OCI-LY7 (cell line): ENCODE measurements at regions not wholly inside any gene's neighbourhood (a gene's known extent, or its start where the extent isn't known, plus 50 kb on each side); places are given as distances from the start of the nearest gene placed in this dataset.

Experiments used
- BruUV-seq: library from RNA; stranded (reverse); fragments of 400-500 nt; replicated peaks from 2 replicates; lab custom pipeline; 2021; lab: Mats Ljungman, UMichigan
- CTCF ChIA-PET: fragments of 300-600 bp; sonication (Branson Sonifier 250); formaldehyde crosslinking; loops from one replicate; lab custom pipeline; 2022; ENCODE audit warnings: antibody characterized with exemption; ENCODE audit not compliant: unreplicated experiment; lab: Charles Lee
- POLR2A ChIA-PET: fragments of 300-600 bp; sonication (Branson Sonifier 250); formaldehyde crosslinking; loops from one replicate; lab custom pipeline; 2022; ENCODE audit warnings: antibody characterized with exemption; lab: Charles Lee
- DNase-seq: peaks from one replicate; pipeline ENCODE4 v3.0.0-alpha.2; 2015; ENCODE audit warnings: low spot score
- H2AFZ ChIP-seq: fragments of 200-600 bp; sonication (generic), shearing (Covaris generic); 2 replicates; pipeline ENCODE4 v1.6.1; 2014; ENCODE audit warnings: mild to moderate bottlenecking, antibody characterized with exemption, low read length, moderate library complexity
- H3K27ac ChIP-seq: fragments of 200-600 bp; sonication (generic); 2 replicates; pipeline ENCODE4 v1.5.1; 2014; ENCODE audit warnings: mixed run types, low read depth, mild to moderate bottlenecking, moderate library complexity, low read length, inconsistent platforms; ENCODE audit not compliant: poor library complexity, severe bottlenecking
- H3K36me3 ChIP-seq: fragments of 200-600 bp; sonication (generic); 2 replicates; pipeline ENCODE4 v1.6.1; 2014; ENCODE audit warnings: mild to moderate bottlenecking, antibody characterized with exemption, low read length, moderate library complexity, mixed read lengths; ENCODE audit not compliant: insufficient read depth
- H3K4me1 ChIP-seq: fragments of 200-600 bp; sonication (generic); 2 replicates; pipeline ENCODE4 v1.5.1; 2014; ENCODE audit warnings: mild to moderate bottlenecking, low read length; ENCODE audit not compliant: insufficient read depth, poor library complexity, severe bottlenecking
- H3K4me2 ChIP-seq: fragments of 200-600 bp; sonication (generic); 2 replicates; pipeline ENCODE4 v1.6.1; 2014; ENCODE audit warnings: mild to moderate bottlenecking, low read length
- H3K4me3 ChIP-seq: fragments of 200-600 bp; sonication (generic); 2 replicates; pipeline ENCODE4 v1.5.1; 2014; ENCODE audit warnings: mild to moderate bottlenecking, low read depth, low read length; ENCODE audit not compliant: poor library complexity, severe bottlenecking
- H3K79me2 ChIP-seq: fragments of 200-600 bp; sonication (generic); 2 replicates; pipeline ENCODE4 v1.6.1; 2016; ENCODE audit warnings: low read depth, mild to moderate bottlenecking, low read length, moderate library complexity, mixed read lengths; ENCODE audit not compliant: insufficient read depth
- H3K9me2 ChIP-seq: fragments of 200-600 bp; sonication (generic); 2 replicates; pipeline ENCODE4 v1.6.1; 2016; ENCODE audit warnings: mild to moderate bottlenecking, low read length, mixed read lengths; ENCODE audit not compliant: insufficient read depth
- H3K9me3 ChIP-seq: fragments of 200-600 bp; sonication (generic); 2 replicates; pipeline ENCODE4 v1.6.1; 2014; ENCODE audit warnings: mild to moderate bottlenecking, mixed run types, low read length, mixed read lengths
- H4K20me1 ChIP-seq: fragments of 200-600 bp; sonication (generic); 2 replicates; pipeline ENCODE4 v1.6.1; 2014; ENCODE audit warnings: mild to moderate bottlenecking, antibody characterized with exemption, low read length, moderate library complexity, mixed read lengths; ENCODE audit not compliant: insufficient read depth
- CTCF ChIP-seq: fragments of 200-600 bp; sonication (generic); conservative IDR thresholded peaks from 2 replicates; pipeline ENCODE4 v1.5.1; 2014; ENCODE audit warnings: mild to moderate bottlenecking, antibody characterized with exemption, low read length, moderate library complexity, mixed read lengths
- EZH2phosphoT487 ChIP-seq: fragments of 200-600 bp; sonication (generic); IDR thresholded peaks from 2 replicates; pipeline ENCODE4 v1.6.1; 2018; ENCODE audit warnings: low read depth, borderline replicate concordance, mild to moderate bottlenecking, mixed run types, antibody characterized with exemption, low read length, moderate library complexity, mixed read lengths
- intact Hi-C: fragments of 100-400 bp; cut with micrococcal nuclease; formaldehyde crosslinking; loops from one replicate; pipeline ENCODE4 v1.10.0; 2022; ENCODE audit not compliant: unreplicated experiment

- ChIA-PET CTCF (no interaction called here), POLR2A (no interaction called here)
- H2AFZ ChIP-seq, result no peak overlapping the region
- H3K79me2 ChIP-seq, result no peaks in the 10 kb centered on the region
- intact Hi-C loops, result no loop called here
- no peak overlapping the region for H3K4me3 ChIP-seq
- no peak overlapping the region for H3K4me2 ChIP-seq
- no peaks in the 10 kb centered on the region for H3K9me3 ChIP-seq
- H3K9me2 ChIP-seq, result no peaks in the 10 kb centered on the region
- no peaks in the 10 kb centered on the region for H4K20me1 ChIP-seq
- no peaks in the 10 kb centered on the region for H3K4me1 ChIP-seq
- no peak for DNase-seq
- no peak for TF ChIP-seq EZH2phosphoT487
- TF ChIP-seq CTCF, result no peak
- no peaks in the 10 kb centered on the region for H3K36me3 ChIP-seq
- no TSS peak for BruUV-seq
- no peak overlapping the region for H3K27ac ChIP-seq
Observed at GRCh38 chr4:127131527-127131926, 501.2 kb upstream of the INTU start.

- no TSS peak for BruUV-seq
- no peak overlapping the region for H3K4me3 ChIP-seq
- no peaks in the 10 kb centered on the region for H3K79me2 ChIP-seq
- POLR2A ChIA-PET, result no interaction called here
- H4K20me1 ChIP-seq, result no peaks in the 10 kb centered on the region
- no peak overlapping the region for H3K4me2 ChIP-seq
- no peak overlapping the region for H2AFZ ChIP-seq
- no peaks in the 10 kb centered on the region for H3K36me3 ChIP-seq
- DNase-seq, result no peak
- TF ChIP-seq EZH2phosphoT487 (no peak), CTCF (no peak)
- no peaks in the 10 kb centered on the region for H3K9me2 ChIP-seq
- H3K27ac ChIP-seq, result no peak overlapping the region
- H3K9me3 ChIP-seq, result no peaks in the 10 kb centered on the region
- CTCF ChIA-PET, result no interaction called here
- no peaks in the 10 kb centered on the region for H3K4me1 ChIP-seq
- intact Hi-C loops, result no loop called here
Observed at GRCh38 chr4:127134490-127134889, 498.3 kb upstream of the INTU start.

- no peak for DNase-seq
- no peak overlapping the region for H2AFZ ChIP-seq
- H3K9me3 ChIP-seq, result no peaks in the 10 kb centered on the region
- no peaks in the 10 kb centered on the region for H3K4me1 ChIP-seq
- TF ChIP-seq EZH2phosphoT487, result no peak
- no peak for TF ChIP-seq CTCF
- no peak overlapping the region for H3K4me2 ChIP-seq
- H3K79me2 ChIP-seq, result no peaks in the 10 kb centered on the region
- H3K4me3 ChIP-seq, result no peak overlapping the region
- H3K27ac ChIP-seq, result no peak overlapping the region
- H3K9me2 ChIP-seq, result no peaks in the 10 kb centered on the region
- ChIA-PET CTCF (no interaction called here), POLR2A (no interaction called here)
- intact Hi-C loops, result no loop called here
- H3K36me3 ChIP-seq, result no peaks in the 10 kb centered on the region
- H4K20me1 ChIP-seq, result no peaks in the 10 kb centered on the region
- no TSS peak for BruUV-seq
Observed at GRCh38 chr4:127138586-127138985, 494.2 kb upstream of the INTU start.
